HT1080 (cell line): ENCODE measurements at regions not wholly inside any gene's neighbourhood (a gene's known extent, or its start where the extent isn't known, plus 50 kb on each side); places are given as distances from the start of the nearest gene placed in this dataset.

Experiments used
- DNase-seq: peaks from one replicate; pipeline ENCODE4 v3.0.0-alpha.2; 2015; ENCODE audit warnings: low read depth

DNA sequence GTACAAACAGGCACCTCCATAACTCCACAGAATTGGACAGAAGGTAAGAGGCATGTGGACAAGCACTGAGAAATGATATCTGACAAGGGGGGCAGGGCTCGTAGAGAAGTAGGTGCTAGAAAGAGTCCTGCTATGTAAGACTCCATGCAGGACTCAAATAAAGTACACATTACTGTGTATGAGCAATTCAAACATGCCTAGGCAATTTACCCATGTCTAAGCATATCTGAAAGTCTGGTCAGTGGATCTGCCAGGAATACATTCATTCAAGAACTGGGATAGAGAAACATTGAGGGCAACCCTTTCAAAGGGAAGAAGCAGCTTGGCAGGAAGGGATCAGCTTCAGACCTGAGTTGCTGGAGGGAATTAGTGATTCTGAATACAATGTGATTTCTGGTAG lies 174.1 kb upstream of the MCTP2 start:
- DNase-seq, result no peak

DNA sequence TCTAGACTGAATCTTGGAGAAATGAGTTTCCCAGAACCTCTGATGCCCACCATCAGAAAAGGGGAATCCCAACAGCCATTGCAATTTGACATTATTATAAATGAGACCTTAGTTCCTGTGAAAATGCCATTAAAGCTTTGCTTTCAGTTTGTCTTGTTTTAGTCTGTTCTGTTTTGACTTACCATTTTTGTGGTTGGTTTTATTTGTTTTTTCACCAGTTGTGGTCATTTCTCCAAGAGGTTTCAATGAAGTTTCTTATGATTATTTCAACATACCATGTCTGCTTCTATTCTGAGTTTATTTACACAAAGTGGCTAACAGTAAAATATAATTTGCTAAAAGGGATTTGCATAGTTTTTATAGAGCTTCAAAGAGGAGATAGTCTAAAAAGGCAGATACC lies 175.0 kb upstream of the MCTP2 start:
- DNase-seq, result no peak

DNA sequence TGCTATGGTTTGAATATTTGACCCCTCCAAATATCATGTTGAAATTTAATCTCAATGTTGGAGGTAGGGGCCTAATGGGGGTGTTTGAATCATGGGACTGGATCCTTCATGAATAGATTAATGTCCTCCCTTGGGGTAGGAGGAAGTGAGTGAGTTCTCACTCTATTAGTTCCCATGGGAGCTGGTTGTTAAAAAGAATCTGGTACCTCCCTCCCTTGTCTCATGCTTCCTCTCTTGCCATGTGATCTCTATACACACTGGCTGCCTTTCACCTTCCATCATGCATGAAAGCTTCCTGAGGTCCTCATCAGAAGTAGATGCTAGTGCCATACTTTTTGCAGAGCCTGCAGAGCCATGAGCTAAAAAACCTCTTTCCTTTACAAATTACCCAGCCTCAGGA lies 177.7 kb upstream of the MCTP2 start:
- DNase-seq, result no peak

DNA sequence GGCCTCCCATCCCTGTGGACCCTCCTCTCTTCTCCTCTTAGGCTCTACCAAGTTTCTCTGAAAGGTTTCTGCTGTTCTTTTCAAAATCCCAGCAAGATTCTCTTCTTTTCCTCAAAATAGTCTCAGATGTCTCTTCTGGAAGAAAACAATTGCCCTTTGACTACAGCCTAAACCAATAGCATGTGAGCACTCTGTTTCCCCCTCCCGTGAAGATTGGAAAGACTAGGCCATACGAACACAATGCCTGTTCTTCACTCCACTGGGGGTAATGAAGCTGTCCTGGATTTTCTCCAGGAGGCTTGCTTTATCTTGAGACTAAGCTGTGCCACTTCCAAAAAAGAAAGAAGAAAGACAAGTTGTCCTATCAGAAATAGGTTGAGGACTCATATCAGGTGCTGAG lies 178.7 kb upstream of the MCTP2 start:
- DNase-seq, result no peak

DNA sequence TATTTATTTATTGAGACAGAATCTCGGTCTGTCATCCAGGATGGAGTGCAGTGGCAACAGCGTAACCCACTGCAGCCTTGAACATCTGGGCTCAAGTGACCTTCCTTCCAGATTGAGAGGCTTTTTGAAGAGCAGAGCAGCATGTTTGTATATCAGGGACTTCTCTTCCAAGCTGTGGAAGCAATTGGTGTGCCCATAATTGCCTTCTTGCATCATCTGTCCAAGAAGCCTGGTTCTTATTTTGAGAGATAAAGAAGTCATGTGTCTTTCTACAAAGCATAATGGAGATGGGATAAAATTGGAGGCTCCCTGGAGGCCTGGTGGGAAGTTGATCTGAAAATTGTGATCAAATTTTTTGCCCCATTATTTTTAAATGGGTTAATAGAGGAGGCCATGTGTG lies 183.8 kb upstream of the MCTP2 start:
- DNase-seq, result no peak

DNA sequence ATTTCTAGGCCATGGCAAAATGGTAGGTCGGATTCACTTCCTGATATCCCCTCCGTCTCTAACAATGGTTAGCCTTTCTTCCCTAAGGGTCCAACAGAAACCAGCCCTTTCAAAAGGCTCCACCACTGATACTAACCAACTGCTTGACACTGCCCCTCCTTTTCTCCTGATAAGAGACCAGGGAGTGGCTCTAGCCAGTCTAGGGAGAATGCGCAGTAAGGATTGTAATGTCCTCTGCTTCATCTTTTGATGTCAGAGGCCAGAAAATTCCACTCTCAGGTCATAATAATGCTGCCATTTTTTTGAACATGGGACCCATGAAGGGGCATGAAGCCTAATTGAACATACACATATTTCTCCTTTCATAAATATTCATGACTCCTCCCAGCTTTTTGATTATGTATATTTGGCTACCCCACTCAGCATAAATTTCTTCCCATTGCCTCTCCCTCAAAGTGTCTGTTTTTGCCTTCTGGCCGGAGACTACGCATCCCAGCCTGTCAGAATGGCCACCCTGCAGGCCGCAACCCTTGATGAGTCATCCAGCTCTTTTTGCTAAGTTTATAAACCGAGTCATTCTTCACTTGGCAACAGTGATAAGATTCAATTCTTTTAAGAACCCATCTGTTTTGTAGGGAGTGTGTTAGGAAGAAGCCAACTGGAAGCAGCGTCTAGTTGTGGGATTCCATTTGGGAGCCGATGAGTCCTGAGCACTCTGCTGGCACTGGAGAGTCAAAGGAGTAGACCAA lies 189.0 kb upstream of the MCTP2 start:
- DNase-seq, result peak; percentile 56

DNA sequence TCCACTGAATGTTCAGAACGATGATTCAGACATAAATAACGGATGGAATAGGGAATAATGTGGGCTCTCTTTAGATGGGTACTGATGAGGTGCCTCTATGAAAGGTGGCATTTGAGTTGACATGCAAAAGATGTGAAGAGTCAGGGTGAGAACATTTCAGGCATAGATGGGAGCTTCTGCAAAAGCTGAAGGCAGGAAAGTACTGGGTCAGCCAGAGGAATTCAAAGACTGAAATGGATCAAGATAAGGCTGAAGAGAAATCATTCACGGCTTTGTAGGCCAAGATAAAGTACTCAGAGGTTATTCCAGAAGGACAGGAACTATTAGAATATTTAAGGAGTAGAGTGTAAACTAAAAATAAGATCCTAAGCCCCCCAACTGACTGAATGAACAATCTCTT lies 189.6 kb upstream of the MCTP2 start:
- no peak for DNase-seq

DNA sequence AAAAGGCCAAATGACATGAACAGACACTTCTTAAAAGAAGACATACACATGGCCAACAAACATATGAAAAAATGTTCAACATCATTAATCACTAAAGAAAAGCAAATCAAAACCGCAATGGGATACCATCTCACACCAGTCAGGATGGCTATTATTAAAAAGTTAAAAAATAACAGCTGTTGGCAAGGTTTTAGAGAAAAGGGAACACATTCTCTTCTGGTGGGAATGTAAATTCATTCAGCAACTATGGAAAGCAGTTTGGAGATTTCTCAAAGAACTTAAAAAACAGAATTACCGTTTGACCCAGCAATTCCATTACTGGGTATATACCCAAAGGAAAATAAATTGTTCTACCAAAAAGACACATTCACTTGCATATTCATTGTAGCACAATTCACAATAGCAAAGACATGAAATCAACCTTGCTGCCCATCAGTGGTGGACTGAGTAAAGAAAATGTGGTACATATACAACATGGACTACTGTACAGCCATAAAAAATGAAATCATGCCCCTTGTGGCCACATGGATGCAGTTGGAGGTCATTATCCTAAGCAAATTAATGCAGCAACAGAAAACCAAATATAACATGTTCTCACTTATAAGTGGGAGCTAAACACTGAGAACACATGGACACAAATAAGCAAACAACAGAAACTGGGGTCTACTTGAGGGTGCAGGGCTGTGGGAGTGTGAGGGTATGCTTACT lies 190.7 kb upstream of the MCTP2 start:
- no peak for DNase-seq

DNA sequence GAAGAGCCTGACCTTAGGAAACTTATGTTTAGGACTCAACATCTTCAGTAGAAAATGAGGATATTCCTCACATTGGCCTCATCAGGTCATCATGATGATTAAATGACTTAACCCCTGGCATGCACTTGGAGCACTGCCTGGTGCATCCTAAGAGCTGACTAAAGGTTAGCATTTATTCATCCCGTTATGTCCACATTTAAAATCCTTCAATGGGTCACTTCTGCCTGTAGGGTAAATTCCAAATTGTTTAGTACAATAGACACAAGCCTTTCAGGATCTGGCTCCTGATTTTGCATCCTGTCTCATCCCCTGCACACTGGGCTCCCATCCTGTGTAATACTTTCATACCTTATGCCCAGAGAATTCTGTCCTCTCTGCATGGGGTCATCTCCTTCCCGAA lies 195.2 kb upstream of the MCTP2 start:
- no peak for DNase-seq

DNA sequence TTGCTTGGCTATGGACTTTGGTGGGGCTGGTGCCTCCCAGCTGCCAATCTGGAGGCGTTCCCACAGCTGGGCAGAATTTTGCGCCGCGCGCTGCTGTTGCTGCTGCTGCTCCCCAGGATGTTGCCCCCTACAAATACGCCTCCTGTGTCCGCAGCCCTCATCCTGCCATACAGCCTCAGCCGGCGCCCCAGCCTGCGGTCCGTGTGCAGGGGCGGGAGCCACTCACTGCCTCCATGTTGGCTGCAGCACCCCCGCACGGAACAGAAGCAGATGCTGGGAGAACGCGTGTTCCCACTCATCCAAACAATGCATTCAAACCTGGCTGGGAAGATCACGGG lies 197.7 kb upstream of the MCTP2 start:
- no peak for DNase-seq

DNA sequence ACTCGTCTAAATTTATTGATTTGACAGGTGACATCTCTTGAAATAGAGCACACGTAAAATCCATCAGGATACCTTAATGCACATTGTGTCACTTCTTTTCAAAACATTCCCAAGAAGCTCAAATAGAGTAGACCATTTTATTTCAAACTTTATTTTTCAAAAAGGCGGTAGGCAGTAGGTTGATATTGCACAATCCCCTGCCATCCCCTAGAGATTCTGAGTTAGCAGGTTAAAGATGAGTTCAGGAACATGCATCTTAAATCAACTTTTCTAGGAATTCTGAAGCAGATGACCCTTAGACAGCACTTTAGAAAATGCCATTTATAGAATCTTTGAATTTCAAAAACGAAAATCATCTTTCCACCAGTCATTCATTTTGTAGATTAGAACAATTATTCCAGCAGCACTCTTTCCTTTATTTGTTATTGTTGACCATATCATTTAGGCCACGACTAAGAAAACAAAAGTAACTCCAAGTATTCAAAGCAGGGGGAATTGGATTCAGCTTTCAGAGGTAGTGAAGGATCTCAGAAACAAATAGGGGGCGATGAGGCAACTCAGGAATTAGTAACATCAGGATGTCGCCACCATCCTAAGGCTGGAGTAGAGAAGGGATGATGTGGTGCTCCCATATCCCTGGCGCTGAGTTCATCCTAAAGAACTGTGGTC lies 198.2 kb upstream of the MCTP2 start:
- DNase-seq, result no peak

DNA sequence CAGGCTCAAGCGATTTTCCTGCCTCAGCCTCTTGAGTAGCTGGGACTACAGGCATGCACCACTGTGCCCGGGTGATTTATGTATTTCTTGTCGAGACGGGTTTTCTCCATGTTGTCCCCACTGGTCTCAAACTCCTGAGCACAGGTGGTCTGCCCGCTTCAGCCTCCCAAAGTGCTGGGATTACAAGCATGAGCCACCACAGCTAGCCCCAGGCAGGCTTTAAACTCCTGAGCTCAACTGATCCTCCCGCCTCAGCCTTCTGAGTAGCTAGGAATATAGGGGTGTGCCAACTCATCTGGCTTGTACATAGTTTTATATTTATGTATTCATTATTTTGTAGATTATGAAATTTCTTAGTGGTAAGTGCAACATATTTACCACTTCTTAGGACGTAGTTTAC lies 198.8 kb upstream of the MCTP2 start:
- no peak for DNase-seq

DNA sequence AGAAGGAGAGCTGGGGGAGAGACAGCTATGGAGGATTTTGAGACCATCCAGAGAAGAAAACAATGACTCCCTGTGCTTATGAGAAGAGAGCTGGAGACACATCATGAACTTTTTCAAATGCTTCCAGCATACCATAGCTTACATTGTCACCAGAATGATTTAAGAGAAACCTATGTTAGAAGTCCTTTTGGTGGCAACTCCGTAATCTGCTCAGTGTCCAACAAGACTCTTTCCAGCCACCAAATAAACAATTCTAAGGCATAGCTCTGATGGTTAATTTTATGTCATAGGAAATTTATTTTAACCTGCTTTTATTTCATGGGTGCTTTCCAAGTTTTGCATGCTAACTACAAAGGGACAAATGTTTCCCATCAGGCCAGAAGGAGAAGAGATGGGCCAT lies 200.3 kb upstream of the MCTP2 start:
- no peak for DNase-seq

DNA sequence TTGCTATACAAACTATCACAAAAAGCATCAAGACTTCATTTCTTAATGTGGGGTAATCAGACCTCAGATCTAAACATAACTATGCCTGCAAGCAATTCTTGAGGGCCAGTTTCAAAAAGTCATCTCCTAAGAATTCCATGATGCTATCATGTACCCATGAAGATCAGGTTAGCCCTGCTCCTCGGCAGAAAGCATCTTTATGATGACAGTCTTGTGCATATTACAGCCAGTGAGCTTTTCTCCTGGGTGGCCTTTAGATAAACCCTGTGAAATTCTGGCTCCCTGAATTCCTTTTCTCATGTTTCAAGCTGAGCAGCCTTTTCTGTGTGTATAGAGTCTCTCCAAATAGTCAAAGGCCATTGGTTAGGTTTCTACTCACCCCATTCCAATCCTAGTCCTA lies 201.9 kb upstream of the MCTP2 start:
- no peak for DNase-seq

DNA sequence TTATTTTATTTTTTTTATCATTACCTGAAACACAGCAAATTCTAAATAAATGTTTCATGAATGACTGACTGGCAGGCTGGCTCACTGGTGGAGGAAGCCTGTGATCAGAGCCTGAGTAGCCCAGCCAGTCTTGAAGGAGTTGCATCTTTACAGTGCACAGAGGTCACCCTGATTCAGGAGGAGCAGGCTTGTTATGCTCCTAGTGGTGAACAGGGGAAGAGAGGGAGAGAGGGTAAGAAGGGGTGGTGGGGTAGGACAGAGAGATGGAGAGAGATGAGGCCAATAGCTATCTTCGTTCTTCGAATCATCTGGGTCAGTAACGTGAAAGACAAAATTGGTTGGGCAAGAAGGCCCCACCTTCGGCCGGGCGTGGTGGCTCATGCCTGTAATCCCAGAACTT lies 202.6 kb upstream of the MCTP2 start:
- DNase-seq, result no peak

DNA sequence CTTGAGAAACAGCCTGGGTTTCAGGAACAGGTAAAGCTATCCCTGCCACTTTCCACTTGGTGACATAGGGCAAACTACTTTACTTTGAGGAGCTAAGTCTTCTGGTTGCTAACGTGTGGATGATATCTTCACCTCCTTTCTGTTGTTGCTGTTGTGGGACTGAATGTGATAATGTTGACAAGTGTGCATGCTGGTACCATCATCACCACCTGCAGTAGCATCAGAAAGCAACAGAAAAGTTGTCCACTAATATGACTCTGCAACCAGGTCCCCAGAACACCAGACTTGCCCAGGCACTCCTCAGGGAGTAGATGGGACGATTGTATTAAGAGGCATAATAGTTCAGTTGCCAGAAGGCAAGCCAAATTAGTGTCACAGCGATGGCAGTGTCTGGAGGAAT lies 203.2 kb upstream of the MCTP2 start:
- no peak for DNase-seq

DNA sequence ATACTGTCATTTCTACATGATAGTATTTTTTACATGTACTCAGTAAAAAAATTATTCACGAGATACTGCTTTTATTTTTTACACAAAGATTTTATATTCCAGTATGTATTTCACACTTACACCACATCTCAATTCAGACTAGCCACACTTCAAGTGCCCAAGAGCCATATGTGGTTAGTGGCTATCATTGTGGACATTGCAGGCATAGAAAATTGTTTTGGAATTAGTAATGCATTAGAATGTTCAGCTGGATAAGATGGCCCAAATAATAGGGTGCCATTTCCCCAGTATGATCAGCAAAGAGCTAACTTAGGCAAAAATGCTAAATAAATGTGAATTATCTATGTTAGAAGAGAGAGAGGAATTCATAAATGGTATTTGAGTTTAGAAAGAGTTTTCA lies 203.8 kb upstream of the MCTP2 start:
- no peak for DNase-seq

DNA sequence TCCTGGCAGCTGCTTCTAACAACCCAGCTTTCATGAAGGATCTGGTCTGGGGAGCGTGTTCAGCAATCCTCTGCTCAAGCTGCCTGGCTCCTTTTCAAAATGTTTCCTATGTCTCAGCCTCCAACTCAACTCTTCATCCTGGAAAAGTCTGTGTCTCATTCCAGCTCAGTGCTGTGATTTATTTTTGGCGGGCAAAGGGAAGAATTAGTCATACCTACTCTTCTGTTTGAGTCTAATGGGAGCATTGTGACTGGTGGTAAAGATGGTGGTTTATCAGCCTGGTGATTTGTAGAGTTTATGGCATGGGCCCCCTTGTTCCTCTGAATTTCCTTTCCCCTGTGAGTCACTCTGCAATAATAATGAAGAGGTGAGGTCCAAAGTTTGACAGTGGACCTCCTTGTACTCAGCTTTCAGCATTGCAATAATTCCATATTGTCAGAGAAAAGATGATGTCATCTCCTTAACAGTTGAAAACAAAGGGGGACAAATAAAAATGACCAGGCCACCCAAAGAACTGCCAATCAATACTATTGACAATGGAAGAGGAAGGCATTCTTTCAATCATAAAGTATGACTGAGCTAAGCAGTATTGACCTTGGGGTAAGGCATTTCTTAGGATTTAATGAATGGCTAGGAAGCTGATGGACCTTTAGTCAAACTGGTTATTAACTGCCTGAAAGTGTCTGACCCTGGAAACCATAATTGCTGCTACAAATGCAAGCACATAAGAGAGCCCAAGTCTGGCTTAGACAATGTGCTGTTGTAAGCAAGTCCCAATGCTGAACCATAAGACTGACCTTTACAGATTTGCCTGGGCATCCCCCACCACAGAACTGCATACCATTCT lies 204.7 kb upstream of the MCTP2 start:
- DNase-seq, result peak; percentile 93

DNA sequence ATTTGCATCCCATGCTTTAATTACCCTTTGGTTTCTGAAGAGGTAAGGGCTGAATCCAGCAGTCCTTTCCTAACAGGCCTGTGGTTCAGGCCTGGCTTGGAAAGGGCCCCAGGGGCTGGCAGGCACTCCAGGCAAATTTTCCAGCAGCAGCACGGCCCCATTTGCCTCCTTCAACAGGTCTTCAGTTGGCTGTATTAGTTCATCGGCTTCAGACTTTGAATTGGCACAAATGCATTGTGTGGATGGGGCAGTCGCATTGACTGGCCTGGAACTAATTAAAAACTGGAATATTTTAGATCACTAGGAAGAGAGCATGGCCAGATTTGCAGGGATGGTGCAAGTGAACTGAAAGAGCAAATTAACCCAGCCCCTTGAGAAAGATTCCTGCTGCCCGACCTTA lies 207.8 kb upstream of the MCTP2 start:
- DNase-seq, result no peak

DNA sequence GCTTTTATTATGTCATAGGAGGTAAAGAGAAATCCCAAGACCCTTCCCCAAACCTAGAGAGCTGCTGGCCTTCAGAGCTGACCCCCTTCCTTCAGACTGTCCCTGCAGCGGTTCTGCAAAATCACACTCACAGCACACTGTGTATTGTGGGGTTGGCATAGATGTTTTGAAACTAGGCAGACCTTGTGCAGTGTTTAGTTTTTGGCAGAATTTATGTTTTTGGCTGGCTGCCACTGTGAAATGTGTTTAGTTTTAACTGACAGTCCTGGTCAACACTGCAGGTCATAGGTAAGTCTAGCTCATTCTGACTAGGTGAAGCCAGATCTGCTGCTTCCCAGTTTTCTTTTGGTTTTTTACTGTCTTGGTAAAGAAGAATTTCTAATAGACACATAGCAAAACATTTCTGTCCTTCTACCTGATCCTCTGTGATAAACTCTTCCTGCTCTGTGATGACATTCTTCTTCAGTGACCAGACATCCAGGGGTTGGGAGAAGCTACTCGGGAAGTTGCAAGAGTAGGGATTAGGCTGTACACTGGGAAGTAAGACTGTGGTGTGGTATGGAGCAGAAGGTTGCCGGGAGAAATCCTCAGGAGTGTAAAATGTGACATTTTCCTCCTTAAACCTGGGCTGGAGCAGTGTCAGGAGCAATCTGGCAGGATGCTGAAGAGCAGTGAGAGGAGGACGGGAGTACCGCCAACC lies 209.6 kb upstream of the MCTP2 start:
- no peak for DNase-seq

DNA sequence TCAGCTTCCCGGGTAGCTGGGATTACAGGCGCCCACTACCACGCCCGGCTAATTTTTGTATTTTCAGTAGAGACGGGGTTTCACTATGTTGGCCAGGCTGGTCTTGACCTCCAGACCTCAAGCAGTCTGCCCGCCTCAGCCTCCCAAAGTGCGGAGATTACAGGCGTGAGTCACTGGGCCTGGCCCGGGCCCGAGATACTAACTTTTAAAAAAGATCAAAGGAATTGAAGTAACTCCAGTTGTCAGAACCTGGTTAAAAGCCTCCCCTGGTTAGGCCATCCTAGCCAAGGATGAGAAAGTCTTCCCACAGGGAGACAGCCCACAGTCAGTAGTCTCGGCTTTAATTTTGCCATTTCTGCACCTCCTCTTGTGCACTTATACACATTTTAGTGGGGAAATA lies 212.3 kb upstream of the MCTP2 start:
- no peak for DNase-seq
